Uterus (tissue), 3 donors: ENCODE measurements at regions not wholly inside any gene's neighbourhood (a gene's known extent, or its start where the extent isn't known, plus 50 kb on each side); places are given as distances from the start of the nearest gene placed in this dataset.

ENCODE experiments used
- DNase-seq, 2 donors: peaks; one replicate each; pipeline ENCODE4 v3.0.0-alpha.2; 2019 to 2020
- H3K27ac ChIP-seq, 2 donors: fragments of 200-600 bp; sonication (generic); 1 replicate in 1 of 2; 2 replicates in 1 of 2; pipeline ENCODE4 v1.5.1; 2016 to 2018
- H3K27me3 ChIP-seq, 2 donors: fragments of 200-600 bp; sonication (generic); one replicate each; pipeline ENCODE4 v1.5.1; 2018 to 2019; ENCODE audit warnings: control low read depth in 1 of 2
- H3K36me3 ChIP-seq, 2 donors: fragments of 200-600 bp; sonication (generic); one replicate each; pipeline ENCODE4 v1.5.1; 2019; ENCODE audit warnings: control low read depth in 1 of 2
- H3K4me1 ChIP-seq, 2 donors: fragments of 200-600 bp; sonication (generic); one replicate each; pipeline ENCODE4 v1.5.1; 2018 to 2019; ENCODE audit warnings: control low read depth in 1 of 2
- H3K4me3 ChIP-seq, 2 donors: fragments of 200-600 bp; sonication (generic); 1 replicate in 1 of 2; 2 replicates in 1 of 2; pipeline ENCODE4 v1.5.1; 2018 to 2019; ENCODE audit warnings: mild to moderate bottlenecking in 1 of 2
- H3K9me3 ChIP-seq, 2 donors: fragments of 200-600 bp; sonication (generic); one replicate each; pipeline ENCODE4 v1.5.1; 2019; ENCODE audit warnings: control low read depth in 1 of 2
- POLR2A ChIP-seq, 2 donors: fragments of 450-650 bp; IDR thresholded peaks; one replicate each; pipeline ENCODE4 v1.6.1; 2016; ENCODE audit warnings: antibody characterized with exemption in 2 of 2, mild to moderate bottlenecking in 1 of 2, moderate library complexity in 1 of 2
- intact Hi-C: fragments of 100-400 bp; cut with DNase I; formaldehyde crosslinking; loops from one replicate; pipeline ENCODE4 v1.15.1; 2023; ENCODE audit warnings: low total_unique reads
- TF ChIP-seq, protein P1 (sequence below), 4 experiments: fragments of 200-600 bp in 2 of 4; fragments of 450-650 bp in 2 of 4; sonication (generic) in 2 of 4; IDR thresholded peaks; one replicate each; pipeline ENCODE4 v1.5.1; 2016 to 2019; ENCODE audit warnings: antibody characterized with exemption in 4 of 4, mild to moderate bottlenecking in 2 of 4, moderate library complexity in 1 of 4
- donor health status: DM: yes; HTN: yes; CAD: no.

DNA sequence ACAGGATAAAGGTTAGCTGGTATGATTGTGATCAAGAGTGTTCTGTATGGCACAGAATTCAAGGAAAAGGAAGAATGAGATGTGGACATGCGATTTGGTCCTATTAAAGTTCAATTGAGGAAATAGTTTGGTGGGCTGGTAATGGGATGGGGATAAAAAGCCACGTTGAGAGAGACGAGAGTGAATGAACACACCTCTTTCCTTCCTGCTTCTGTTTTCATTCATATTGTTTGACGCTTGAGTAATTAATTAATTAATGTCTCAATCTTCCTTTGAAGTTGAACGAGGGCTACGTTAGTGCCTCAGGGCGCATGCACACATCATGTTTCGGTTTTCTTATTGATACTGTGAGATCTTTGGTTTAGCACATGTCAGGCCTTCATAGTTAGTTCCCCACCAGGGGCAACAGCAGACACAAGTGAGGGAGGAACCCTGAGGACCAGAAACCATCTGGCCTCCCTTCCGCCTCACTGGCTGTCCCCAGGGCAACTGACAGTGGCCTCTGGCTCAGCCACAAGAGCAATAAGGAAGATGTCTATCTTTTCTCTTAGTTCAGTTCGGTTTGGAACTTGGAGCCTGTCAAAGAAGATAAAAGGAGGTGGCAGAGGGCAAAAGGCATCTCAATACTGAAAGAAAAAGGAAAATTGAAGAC lies 116.0 kb downstream of the LIPG start:
- TF ChIP-seq POLR2A (IDR thresholded peaks at IDR 0.05): no peak
- TF ChIP-seq, protein P1, sequence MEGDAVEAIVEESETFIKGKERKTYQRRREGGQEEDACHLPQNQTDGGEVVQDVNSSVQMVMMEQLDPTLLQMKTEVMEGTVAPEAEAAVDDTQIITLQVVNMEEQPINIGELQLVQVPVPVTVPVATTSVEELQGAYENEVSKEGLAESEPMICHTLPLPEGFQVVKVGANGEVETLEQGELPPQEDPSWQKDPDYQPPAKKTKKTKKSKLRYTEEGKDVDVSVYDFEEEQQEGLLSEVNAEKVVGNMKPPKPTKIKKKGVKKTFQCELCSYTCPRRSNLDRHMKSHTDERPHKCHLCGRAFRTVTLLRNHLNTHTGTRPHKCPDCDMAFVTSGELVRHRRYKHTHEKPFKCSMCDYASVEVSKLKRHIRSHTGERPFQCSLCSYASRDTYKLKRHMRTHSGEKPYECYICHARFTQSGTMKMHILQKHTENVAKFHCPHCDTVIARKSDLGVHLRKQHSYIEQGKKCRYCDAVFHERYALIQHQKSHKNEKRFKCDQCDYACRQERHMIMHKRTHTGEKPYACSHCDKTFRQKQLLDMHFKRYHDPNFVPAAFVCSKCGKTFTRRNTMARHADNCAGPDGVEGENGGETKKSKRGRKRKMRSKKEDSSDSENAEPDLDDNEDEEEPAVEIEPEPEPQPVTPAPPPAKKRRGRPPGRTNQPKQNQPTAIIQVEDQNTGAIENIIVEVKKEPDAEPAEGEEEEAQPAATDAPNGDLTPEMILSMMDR (IDR thresholded peaks at IDR 0.05): no peak
- Histone ChIP-seq H3K4me3 (no peak overlapping the region), H3K27me3 (no peaks in the 10 kb centered on the region), H3K27ac (no peak overlapping the region), H3K9me3 (no peaks in the 10 kb centered on the region), H3K4me1 (no peaks in the 10 kb centered on the region), H3K36me3 (no peaks in the 10 kb centered on the region)
- intact Hi-C loops: no loop called here
- DNase-seq: no peak

DNA sequence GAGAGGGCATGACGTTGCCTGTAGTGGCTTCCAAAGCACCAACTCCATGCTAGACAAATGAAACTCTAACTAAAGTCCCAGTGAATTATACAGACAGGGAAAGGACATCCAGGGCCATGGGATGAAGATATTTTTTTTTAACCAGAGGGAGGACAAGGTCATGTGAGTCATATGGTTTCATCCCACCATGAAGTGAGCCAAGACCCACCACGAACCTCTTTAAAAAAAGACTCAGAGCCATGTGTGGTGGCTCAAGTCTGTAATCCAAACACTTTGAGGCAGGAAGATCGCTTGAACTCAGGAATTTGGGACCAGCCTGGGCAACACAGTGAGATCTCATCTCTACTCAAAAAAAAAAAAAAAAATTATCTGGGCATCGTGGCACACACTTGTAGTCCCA lies 115.2 kb downstream of the LIPG start:
- no peak for DNase-seq
- Histone ChIP-seq H3K27me3 (no peaks in the 10 kb centered on the region), H3K4me3 (no peak overlapping the region), H3K4me1 (no peaks in the 10 kb centered on the region), H3K27ac (no peak overlapping the region), H3K9me3 (no peaks in the 10 kb centered on the region), H3K36me3 (no peaks in the 10 kb centered on the region)
- TF ChIP-seq, protein P1 (IDR thresholded peaks at IDR 0.05): no peak
- no peak for TF ChIP-seq POLR2A (IDR thresholded peaks at IDR 0.05)
- intact Hi-C loops: no loop called here

DNA sequence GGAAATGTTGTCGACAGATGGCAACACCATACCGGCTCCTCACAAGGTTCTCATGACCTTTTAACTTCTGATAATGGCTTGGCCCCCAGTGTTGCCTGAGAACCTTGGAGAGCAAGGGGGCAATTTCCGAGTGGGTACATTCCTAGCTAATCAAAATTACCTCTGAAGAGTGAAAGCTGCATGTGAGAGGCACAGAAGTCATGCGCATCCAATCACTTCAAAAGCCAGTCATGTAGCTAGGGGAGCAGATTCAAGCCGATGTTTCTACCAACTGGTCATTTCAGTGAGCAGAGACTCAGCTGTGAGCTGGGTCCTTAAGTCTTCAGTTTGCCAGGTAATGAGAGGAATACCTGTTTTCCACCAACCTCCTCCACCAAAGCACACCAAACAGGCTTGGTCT lies 111.4 kb downstream of the LIPG start:
- Histone ChIP-seq H3K27me3 (no peaks in the 10 kb centered on the region), H3K27ac (no peak overlapping the region), H3K36me3 (no peaks in the 10 kb centered on the region), H3K4me1 (no peaks in the 10 kb centered on the region), H3K4me3 (no peak overlapping the region), H3K9me3 (no peaks in the 10 kb centered on the region)
- DNase-seq: no peak
- TF ChIP-seq, protein P1 (IDR thresholded peaks at IDR 0.05): no peak
- no peak for TF ChIP-seq POLR2A (IDR thresholded peaks at IDR 0.05)
- intact Hi-C loops: no loop called here

DNA sequence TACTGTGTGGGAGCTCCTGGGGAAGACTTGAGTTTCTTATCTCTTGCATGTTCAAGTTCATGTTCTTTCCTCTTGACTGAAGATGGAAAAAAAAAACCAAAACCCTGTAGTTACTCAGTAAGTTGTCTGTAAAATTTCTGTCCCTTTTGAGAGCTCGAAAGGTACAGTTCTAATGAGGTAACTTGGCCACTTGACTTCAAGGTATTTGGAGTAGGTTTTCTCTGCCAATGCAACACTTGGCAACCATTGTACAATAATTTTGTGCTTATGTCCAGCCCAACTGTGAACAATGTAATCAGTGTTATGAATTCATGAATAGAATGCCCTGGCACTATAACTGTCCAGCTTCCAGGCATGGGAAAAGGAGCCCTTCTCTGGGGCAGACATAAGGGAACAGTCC lies 111.0 kb downstream of the LIPG start:
- Histone ChIP-seq H3K4me3 (no peak overlapping the region), H3K9me3 (no peaks in the 10 kb centered on the region), H3K4me1 (no peaks in the 10 kb centered on the region), H3K27me3 (no peaks in the 10 kb centered on the region), H3K27ac (no peak overlapping the region), H3K36me3 (no peaks in the 10 kb centered on the region)
- DNase-seq: no peak
- TF ChIP-seq POLR2A (IDR thresholded peaks at IDR 0.05): no peak
- TF ChIP-seq, protein P1 (IDR thresholded peaks at IDR 0.05): no peak
- intact Hi-C loops: no loop called here

DNA sequence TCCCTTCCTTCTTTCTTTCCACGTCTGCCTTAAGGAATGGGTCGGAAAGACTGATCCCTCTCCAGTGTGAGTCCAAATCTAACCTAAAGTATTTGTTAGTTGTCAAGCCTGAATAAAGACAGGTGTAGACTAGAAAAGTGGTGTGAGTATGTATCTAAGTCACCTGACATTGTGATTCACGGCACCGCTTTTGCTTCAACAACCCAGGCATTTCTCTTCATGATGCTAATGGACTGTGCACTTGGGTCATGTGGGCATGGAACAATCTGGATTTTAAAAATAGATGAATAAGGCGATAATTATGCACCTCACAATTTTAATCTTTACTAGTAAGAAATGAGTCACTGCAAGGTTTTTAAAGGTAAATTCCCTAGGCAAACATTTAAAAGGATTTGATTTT lies 107.5 kb downstream of the LIPG start:
- no peaks in the 10 kb centered on the region for H3K4me1 ChIP-seq
- H3K4me3 ChIP-seq: no peak overlapping the region
- no peak for TF ChIP-seq POLR2A (IDR thresholded peaks at IDR 0.05)
- TF ChIP-seq, protein P1 (IDR thresholded peaks at IDR 0.05): no peak
- intact Hi-C loops: no loop called here
- peak overlapping the region in 1 of 2 donors; percentile 59 for H3K27ac ChIP-seq
- DNase-seq: no peak
- no peaks in the 10 kb centered on the region for H3K9me3 ChIP-seq
- H3K36me3 ChIP-seq: no peaks in the 10 kb centered on the region
- H3K27me3 ChIP-seq: no peaks in the 10 kb centered on the region
